WTC11 (cell line): ENCODE measurements at regions not wholly inside any gene's neighbourhood (a gene's known extent, or its start where the extent isn't known, plus 50 kb on each side); places are given as distances from the start of the nearest gene placed in this dataset.

Experiments used
- ATAC-seq: fragments of 200-7000 bp; cut with Tn5 transposase; 2 replicates; pipeline ENCODE4 v1.10.0; 2021; ENCODE audit warnings: mild to moderate bottlenecking, moderate library complexity
- CTCF ChIA-PET: fragments of 300-600 bp; sonication (Branson Sonifier 250); formaldehyde crosslinking; loops from one replicate; lab custom pipeline; 2021; ENCODE audit warnings: antibody characterized with exemption; lab: Charles Lee
- POLR2A ChIA-PET: fragments of 350-600 bp; sonication (Branson Sonifier 250); formaldehyde crosslinking; loops from one replicate; lab custom pipeline; 2021; ENCODE audit warnings: antibody characterized with exemption; lab: Charles Lee
- DNase-seq: peaks from one replicate; pipeline ENCODE4 v3.0.0; 2021; ENCODE audit warnings: low spot score
- H3K27ac Mint-ChIP-seq: 2 replicates; pipeline ENCODE4 v1.8.0; 2021; ENCODE audit warnings: mixed read lengths
- H3K27me3 Mint-ChIP-seq: 2 replicates; pipeline ENCODE4 v1.8.0; 2021; ENCODE audit warnings: low read depth, mild to moderate bottlenecking, moderate library complexity, mixed read lengths
- H3K36me3 Mint-ChIP-seq: 2 replicates; pipeline ENCODE4 v1.8.0; 2021; ENCODE audit warnings: mixed read lengths
- H3K4me1 Mint-ChIP-seq: 2 replicates; pipeline ENCODE4 v1.8.0; 2022; ENCODE audit warnings: mixed read lengths
- H3K4me3 Mint-ChIP-seq: 2 replicates; pipeline ENCODE4 v1.8.0; 2021; ENCODE audit warnings: mild to moderate bottlenecking, moderate library complexity, mixed read lengths
- H3K9me3 Mint-ChIP-seq: 2 replicates; pipeline ENCODE4 v1.8.0; 2021; ENCODE audit warnings: mixed read lengths
- ARID4B ChIP-seq: sonication (generic); formaldehyde crosslinking; IDR thresholded peaks from 2 replicates; pipeline ENCODE4 v1.8.0; 2023; ENCODE audit warnings: missing genetic modification reagents, mild to moderate bottlenecking, borderline replicate concordance
- GABPB1 ChIP-seq: sonication (generic); formaldehyde crosslinking; IDR thresholded peaks from 2 replicates; pipeline ENCODE4 v1.8.1; 2023; ENCODE audit warnings: mild to moderate bottlenecking, missing genetic modification reagents
- GRHL2 ChIP-seq: fragments of 250-450 bp; sonication (Bioruptor Pico); IDR thresholded peaks from 2 replicates; pipeline ENCODE4 v1.8.0; 2022; ENCODE audit warnings: mild to moderate bottlenecking, moderate library complexity; ENCODE audit not compliant: insufficient replicate concordance, severe bottlenecking
- GTF2I ChIP-seq: fragments of 250-450 bp; sonication (Bioruptor Pico); conservative IDR thresholded peaks from 2 replicates; pipeline ENCODE4 v1.4.0; 2021; ENCODE audit warnings: mild to moderate bottlenecking
- HMGXB4 ChIP-seq: sonication (generic); formaldehyde crosslinking; IDR thresholded peaks from 2 replicates; pipeline ENCODE4 v1.8.1; 2023; ENCODE audit warnings: mild to moderate bottlenecking, moderate library complexity, missing genetic modification reagents
- SOX15 ChIP-seq: fragments of 250-450 bp; sonication (Bioruptor Pico); IDR thresholded peaks from 2 replicates; pipeline ENCODE4 v1.9.0; 2021; ENCODE audit warnings: mild to moderate bottlenecking
- TF ChIP-seq, protein P1 (sequence below): fragments of 250-450 bp; sonication (Bioruptor Pico); IDR thresholded peaks from 2 replicates; pipeline ENCODE4 v1.9.0; 2021; ENCODE audit warnings: mild to moderate bottlenecking
- TF ChIP-seq, protein P2 (sequence below): sonication (generic); formaldehyde crosslinking; conservative IDR thresholded peaks from 2 replicates; pipeline ENCODE4 v1.8.1; 2022; ENCODE audit warnings: mild to moderate bottlenecking, missing genetic modification reagents

GRCh38 chr15:85327820-85328219 is 52.6 kb upstream of the AKAP13 start:
- H3K9me3 Mint-ChIP-seq: peaks cover 10% of the 10 kb centered on the region
- no peaks in the 10 kb centered on the region; the same call in 1 of the 2 replicates for H3K36me3 Mint-ChIP-seq
- POLR2A ChIA-PET: no interaction called here
- peaks cover 26% of the 10 kb centered on the region for H3K4me1 Mint-ChIP-seq
- TF ChIP-seq SOX15 (CRISPR knock-in tag) (no peak), GRHL2 (CRISPR knock-in tag) (no peak), ARID4B (no peak)
- TF ChIP-seq, protein P1, sequence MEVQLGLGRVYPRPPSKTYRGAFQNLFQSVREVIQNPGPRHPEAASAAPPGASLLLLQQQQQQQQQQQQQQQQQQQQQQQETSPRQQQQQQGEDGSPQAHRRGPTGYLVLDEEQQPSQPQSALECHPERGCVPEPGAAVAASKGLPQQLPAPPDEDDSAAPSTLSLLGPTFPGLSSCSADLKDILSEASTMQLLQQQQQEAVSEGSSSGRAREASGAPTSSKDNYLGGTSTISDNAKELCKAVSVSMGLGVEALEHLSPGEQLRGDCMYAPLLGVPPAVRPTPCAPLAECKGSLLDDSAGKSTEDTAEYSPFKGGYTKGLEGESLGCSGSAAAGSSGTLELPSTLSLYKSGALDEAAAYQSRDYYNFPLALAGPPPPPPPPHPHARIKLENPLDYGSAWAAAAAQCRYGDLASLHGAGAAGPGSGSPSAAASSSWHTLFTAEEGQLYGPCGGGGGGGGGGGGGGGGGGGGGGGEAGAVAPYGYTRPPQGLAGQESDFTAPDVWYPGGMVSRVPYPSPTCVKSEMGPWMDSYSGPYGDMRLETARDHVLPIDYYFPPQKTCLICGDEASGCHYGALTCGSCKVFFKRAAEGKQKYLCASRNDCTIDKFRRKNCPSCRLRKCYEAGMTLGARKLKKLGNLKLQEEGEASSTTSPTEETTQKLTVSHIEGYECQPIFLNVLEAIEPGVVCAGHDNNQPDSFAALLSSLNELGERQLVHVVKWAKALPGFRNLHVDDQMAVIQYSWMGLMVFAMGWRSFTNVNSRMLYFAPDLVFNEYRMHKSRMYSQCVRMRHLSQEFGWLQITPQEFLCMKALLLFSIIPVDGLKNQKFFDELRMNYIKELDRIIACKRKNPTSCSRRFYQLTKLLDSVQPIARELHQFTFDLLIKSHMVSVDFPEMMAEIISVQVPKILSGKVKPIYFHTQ (CRISPR knock-in tag): no peak
- TF ChIP-seq, all 79 proteins: peak for 0
- Mint-ChIP-seq H3K27me3 (peaks cover 6% of the 10 kb centered on the region; the same call in 1 of the 2 replicates), H3K27ac (no peak overlapping the region), H3K4me3 (no peak overlapping the region)
- CTCF ChIA-PET: interaction anchor here (0.6 to 1.3 kb wide), 2 partner anchors 15 to 189 kb away, joined by 3 to 5 read pairs; no protein-coding TSS in a partner anchor
- ATAC-seq: no peak
- no peak for DNase-seq

GRCh38 chr15:85329561-85330422 is 50.6 kb upstream of the AKAP13 start:
- ChIA-PET CTCF (interaction anchor here (1.2 to 1.9 kb wide), 4 partner anchors 17 to 213 kb away, joined by 3 to 13 read pairs (median 9); no protein-coding TSS in a partner anchor), POLR2A (interaction anchor here (0.6 kb wide), 1 partner anchor 668 kb away, joined by 3 read pairs; no protein-coding TSS in a partner anchor)
- Mint-ChIP-seq H3K36me3 (no peaks in the 10 kb centered on the region), H3K27me3 (peaks cover 13% of the 10 kb centered on the region), H3K4me3 (no peak overlapping the region), H3K4me1 (peaks cover 26% of the 10 kb centered on the region), H3K27ac (no peak overlapping the region), H3K9me3 (0 out of 2 replicates have a peak, but pooled peaks cover 4% of the 10 kb centered on the region)
- TF ChIP-seq, protein P2, sequence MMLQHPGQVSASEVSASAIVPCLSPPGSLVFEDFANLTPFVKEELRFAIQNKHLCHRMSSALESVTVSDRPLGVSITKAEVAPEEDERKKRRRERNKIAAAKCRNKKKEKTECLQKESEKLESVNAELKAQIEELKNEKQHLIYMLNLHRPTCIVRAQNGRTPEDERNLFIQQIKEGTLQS (CRISPR knock-in tag): no peak
- no peak for TF ChIP-seq GTF2I (CRISPR knock-in tag)
- TF ChIP-seq GABPB1 (CRISPR knock-in tag): no peak
- no peak for TF ChIP-seq HMGXB4 (CRISPR knock-in tag)
- no peak for DNase-seq
- no peak for ATAC-seq
